Muscle of arm (tissue), 1 donor: ENCODE measurements at regions not wholly inside any gene's neighbourhood (a gene's known extent, or its start where the extent isn't known, plus 50 kb on each side); places are given as distances from the start of the nearest gene placed in this dataset.
A peak's percentile ranks its signal among the peaks of the same experiment; 100 is the strongest.

Experiments
- DNase-seq: peaks from one replicate; pipeline ENCODE4 v3.0.0-alpha.2; 2013

GRCh38 chr13:87344176-87344575, 327.0 kb upstream of the SLITRK5 start:
- DNase-seq, result no peak

- no peak for DNase-seq
Observed at GRCh38 chr13:87355451-87355850, 315.7 kb upstream of the SLITRK5 start.

- DNase-seq, result no peak
Observed at GRCh38 chr13:87356314-87356713, 314.9 kb upstream of the SLITRK5 start.

GRCh38 chr13:87358319-87358718, 312.9 kb upstream of the SLITRK5 start:
- no peak for DNase-seq

- DNase-seq, result no peak
Observed at GRCh38 chr13:87361216-87361615, 310.0 kb upstream of the SLITRK5 start.

- DNase-seq, result no peak
Observed at GRCh38 chr13:87368639-87369038, 302.5 kb upstream of the SLITRK5 start.

- no peak for DNase-seq
Observed at GRCh38 chr13:87376081-87376480, 295.1 kb upstream of the SLITRK5 start.

- no peak for DNase-seq
Observed at GRCh38 chr13:87384099-87384498, 287.1 kb upstream of the SLITRK5 start.

GRCh38 chr13:87393358-87393757, 277.8 kb upstream of the SLITRK5 start:
- DNase-seq, result no peak

- DNase-seq, result no peak
Observed at GRCh38 chr13:87398047-87398446, 273.1 kb upstream of the SLITRK5 start.

GRCh38 chr13:87403748-87404432, 267.3 kb upstream of the SLITRK5 start:
- no peak for DNase-seq

GRCh38 chr13:87426742-87427141, 244.4 kb upstream of the SLITRK5 start:
- DNase-seq, result no peak

- no peak for DNase-seq
Observed at GRCh38 chr13:87444135-87444534, 227.0 kb upstream of the SLITRK5 start.

- DNase-seq, result no peak
Observed at GRCh38 chr13:87452281-87452680, 218.9 kb upstream of the SLITRK5 start.

- no peak for DNase-seq
Observed at GRCh38 chr13:87453244-87453643, 217.9 kb upstream of the SLITRK5 start.

GRCh38 chr13:87459419-87459818, 211.8 kb upstream of the SLITRK5 start:
- DNase-seq, result no peak

- no peak for DNase-seq
Observed at GRCh38 chr13:87497426-87497825, 173.7 kb upstream of the SLITRK5 start.

GRCh38 chr13:87498681-87499080, 172.5 kb upstream of the SLITRK5 start:
- DNase-seq, result peak; percentile 31

- no peak for DNase-seq
Observed at GRCh38 chr13:87524775-87525174, 146.4 kb upstream of the SLITRK5 start.

GRCh38 chr13:87533776-87534175, 137.4 kb upstream of the SLITRK5 start:
- no peak for DNase-seq

GRCh38 chr13:87535911-87536310, 135.3 kb upstream of the SLITRK5 start:
- no peak for DNase-seq

GRCh38 chr13:87536499-87536898, 134.7 kb upstream of the SLITRK5 start:
- no peak for DNase-seq

GRCh38 chr13:87536899-87537298, 134.3 kb upstream of the SLITRK5 start:
- DNase-seq, result no peak

GRCh38 chr13:87537951-87538350, 133.2 kb upstream of the SLITRK5 start:
- no peak for DNase-seq
